Uterus (tissue), 2 donors: ENCODE measurements at regions not wholly inside any gene's neighbourhood (a gene's known extent, or its start where the extent isn't known, plus 50 kb on each side); places are given as distances from the start of the nearest gene placed in this dataset.

Experiments
- POLR2A ChIP-seq, 2 donors: fragments of 450-650 bp; IDR thresholded peaks; one replicate each; pipeline ENCODE4 v1.6.1; 2016; ENCODE audit warnings: antibody characterized with exemption in 2 of 2, mild to moderate bottlenecking in 1 of 2, moderate library complexity in 1 of 2
- TF ChIP-seq, protein P1 (sequence below), 4 experiments: fragments of 200-600 bp in 2 of 4; fragments of 450-650 bp in 2 of 4; sonication (generic) in 2 of 4; IDR thresholded peaks; one replicate each; pipeline ENCODE4 v1.5.1; 2016 to 2019; ENCODE audit warnings: antibody characterized with exemption in 4 of 4, mild to moderate bottlenecking in 2 of 4, moderate library complexity in 1 of 4

GRCh38 chr4:123283371-123283895 lies 113.2 kb upstream of the SPRY1 start:
- TF ChIP-seq, protein P1, sequence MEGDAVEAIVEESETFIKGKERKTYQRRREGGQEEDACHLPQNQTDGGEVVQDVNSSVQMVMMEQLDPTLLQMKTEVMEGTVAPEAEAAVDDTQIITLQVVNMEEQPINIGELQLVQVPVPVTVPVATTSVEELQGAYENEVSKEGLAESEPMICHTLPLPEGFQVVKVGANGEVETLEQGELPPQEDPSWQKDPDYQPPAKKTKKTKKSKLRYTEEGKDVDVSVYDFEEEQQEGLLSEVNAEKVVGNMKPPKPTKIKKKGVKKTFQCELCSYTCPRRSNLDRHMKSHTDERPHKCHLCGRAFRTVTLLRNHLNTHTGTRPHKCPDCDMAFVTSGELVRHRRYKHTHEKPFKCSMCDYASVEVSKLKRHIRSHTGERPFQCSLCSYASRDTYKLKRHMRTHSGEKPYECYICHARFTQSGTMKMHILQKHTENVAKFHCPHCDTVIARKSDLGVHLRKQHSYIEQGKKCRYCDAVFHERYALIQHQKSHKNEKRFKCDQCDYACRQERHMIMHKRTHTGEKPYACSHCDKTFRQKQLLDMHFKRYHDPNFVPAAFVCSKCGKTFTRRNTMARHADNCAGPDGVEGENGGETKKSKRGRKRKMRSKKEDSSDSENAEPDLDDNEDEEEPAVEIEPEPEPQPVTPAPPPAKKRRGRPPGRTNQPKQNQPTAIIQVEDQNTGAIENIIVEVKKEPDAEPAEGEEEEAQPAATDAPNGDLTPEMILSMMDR (IDR thresholded peaks at IDR 0.05), result no peak
- no peak for TF ChIP-seq POLR2A (IDR thresholded peaks at IDR 0.05)
